GM19372 (cell line): ENCODE measurements at regions not wholly inside any gene's neighbourhood (a gene's known extent, or its start where the extent isn't known, plus 50 kb on each side); places are given as distances from the start of the nearest gene placed in this dataset.
"Not testable (repeated sequence)": the region's sequence is repeated elsewhere in the genome, so short reads cannot be mapped to it uniquely, and the experiment has no call there.

Experiments
- ATAC-seq: cut with Tn5 transposase; IDR thresholded peaks from one replicate; pipeline ENCODE4 v1.9.1; 2021; ENCODE audit warnings: mild to moderate bottlenecking, low read depth, moderate library complexity; ENCODE audit not compliant: unreplicated experiment

- peak; percentile 82 for ATAC-seq
Measured at GRCh38 chr7:112982441-112983063, 104.1 kb downstream of the GPR85 start.

GRCh38 chr7:112981966-112982365 lies 104.7 kb downstream of the GPR85 start:
- ATAC-seq = peak; percentile 28

GRCh38 chr7:112979055-112979454 lies 107.6 kb downstream of the GPR85 start:
- ATAC-seq = not testable (repeated sequence)

- not testable (repeated sequence) for ATAC-seq
Measured at GRCh38 chr7:112977244-112977955, 109.2 kb downstream of the GPR85 start.

- peak; percentile 72 for ATAC-seq
Measured at GRCh38 chr7:112970771-112971170, 115.9 kb downstream of the GPR85 start.

GRCh38 chr7:112969946-112970345 lies 116.7 kb downstream of the GPR85 start:
- ATAC-seq = no peak

- no peak for ATAC-seq
Measured at GRCh38 chr7:112965506-112965905, 121.1 kb downstream of the GPR85 start.

- no peak for ATAC-seq
Measured at GRCh38 chr7:112963634-112964033, 123.0 kb downstream of the GPR85 start.

- ATAC-seq = no peak
Measured at GRCh38 chr7:112962815-112963214, 123.8 kb downstream of the GPR85 start.

GRCh38 chr7:112959276-112959675 lies 127.4 kb downstream of the GPR85 start:
- no peak for ATAC-seq

GRCh38 chr7:112958775-112959174 lies 127.9 kb downstream of the GPR85 start:
- no peak for ATAC-seq

GRCh38 chr7:112957901-112958300 lies 128.7 kb downstream of the GPR85 start:
- ATAC-seq = no peak

- not testable (repeated sequence) for ATAC-seq
Measured at GRCh38 chr7:112953031-112953430, 133.6 kb downstream of the GPR85 start.

GRCh38 chr7:112951070-112951469 lies 135.6 kb downstream of the GPR85 start:
- ATAC-seq = no peak

- not testable (repeated sequence) for ATAC-seq
Measured at GRCh38 chr7:112949682-112950081, 136.9 kb downstream of the GPR85 start.

- ATAC-seq = no peak
Measured at GRCh38 chr7:112946350-112946749, 140.3 kb downstream of the GPR85 start.

GRCh38 chr7:112945046-112945445 lies 141.6 kb downstream of the GPR85 start:
- no peak for ATAC-seq

GRCh38 chr7:112942981-112943380 lies 143.6 kb downstream of the GPR85 start:
- ATAC-seq = no peak

- not testable (repeated sequence) for ATAC-seq
Measured at GRCh38 chr7:112942125-112942524, 144.5 kb downstream of the GPR85 start.

- ATAC-seq = peak; percentile 38
Measured at GRCh38 chr7:112940314-112940732, 146.3 kb downstream of the GPR85 start.

- peak; percentile 96 for ATAC-seq
Measured at GRCh38 chr7:112939574-112940313, 146.9 kb downstream of the GPR85 start.
